Aorta (tissue), 5 donors: ENCODE measurements at regions not wholly inside any gene's neighbourhood (a gene's known extent, or its start where the extent isn't known, plus 50 kb on each side); places are given as distances from the start of the nearest gene placed in this dataset.

ENCODE experiments used
- ATAC-seq: fragments of 200-7000 bp; cut with Tn5 transposase; one replicate; pipeline ENCODE4 v1.9.1; 2022; ENCODE audit warnings: moderate library complexity; ENCODE audit not compliant: low FRiP score
- DNase-seq, 2 donors: peaks; one replicate each; pipeline ENCODE4 v3.0.0-alpha.2; 2020
- H3K27ac ChIP-seq, 2 donors: one replicate each; pipeline ENCODE4 v1.5.1; 2013; ENCODE audit warnings: low read length in 2 of 2, mild to moderate bottlenecking in 2 of 2, moderate library complexity in 2 of 2, control low read depth in 1 of 2, inconsistent platforms in 1 of 2, low read depth in 1 of 2
- H3K27me3 ChIP-seq, 2 donors: one replicate each; pipeline ENCODE4 v1.6.1; 2013; ENCODE audit warnings: control low read depth in 1 of 2, low read length in 1 of 2, mild to moderate bottlenecking in 1 of 2, moderate library complexity in 1 of 2; ENCODE audit not compliant: insufficient read depth in 2 of 2, control insufficient read depth in 1 of 2
- H3K36me3 ChIP-seq, 2 donors: one replicate each; pipeline ENCODE4 v1.6.1; 2013; ENCODE audit warnings: control low read depth in 1 of 2, low read length in 1 of 2, mild to moderate bottlenecking in 1 of 2; ENCODE audit not compliant: insufficient read depth in 2 of 2, control insufficient read depth in 1 of 2
- H3K4me1 ChIP-seq, 2 donors: one replicate each; pipeline ENCODE4 v1.6.1; 2013; ENCODE audit warnings: low read length in 2 of 2, control low read depth in 1 of 2, mild to moderate bottlenecking in 1 of 2, moderate library complexity in 1 of 2; ENCODE audit not compliant: insufficient read depth in 2 of 2, control insufficient read depth in 1 of 2
- H3K4me3 ChIP-seq, 2 donors: one replicate each; pipeline ENCODE4 v1.5.1; 2013; ENCODE audit warnings: low read length in 2 of 2, control low read depth in 1 of 2, mild to moderate bottlenecking in 1 of 2
- H3K9me3 ChIP-seq: one replicate; pipeline ENCODE4 v1.6.1; 2013; ENCODE audit warnings: mild to moderate bottlenecking, low read length; ENCODE audit not compliant: control insufficient read depth
- WGBS, 2 donors: extraction: QIAGEN DNeasy Blood & Tissue Kit; methylation state at CpG; one replicate each; pipeline ENCODE4 v1.1.7; 2013; 5-methylcytosine and 5-hydroxymethylcytosine counted together
- intact Hi-C, 2 donors: fragments of 100-400 bp; cut with DNase I; formaldehyde crosslinking; loops; one replicate each; pipeline versions ENCODE4 v1.14.2 to v1.15.0; 2022
- donor health status: healthy with polysubstance abuse.
- donor health status: Bipolar disorder and iron deficiency.
- donor health status: DM: no; HTN: no; CAD: no.
- donor health status: DM: no; HTN: no; CAD: no.
- donor health status: DM: yes; HTN: yes; CAD: no.

DNA sequence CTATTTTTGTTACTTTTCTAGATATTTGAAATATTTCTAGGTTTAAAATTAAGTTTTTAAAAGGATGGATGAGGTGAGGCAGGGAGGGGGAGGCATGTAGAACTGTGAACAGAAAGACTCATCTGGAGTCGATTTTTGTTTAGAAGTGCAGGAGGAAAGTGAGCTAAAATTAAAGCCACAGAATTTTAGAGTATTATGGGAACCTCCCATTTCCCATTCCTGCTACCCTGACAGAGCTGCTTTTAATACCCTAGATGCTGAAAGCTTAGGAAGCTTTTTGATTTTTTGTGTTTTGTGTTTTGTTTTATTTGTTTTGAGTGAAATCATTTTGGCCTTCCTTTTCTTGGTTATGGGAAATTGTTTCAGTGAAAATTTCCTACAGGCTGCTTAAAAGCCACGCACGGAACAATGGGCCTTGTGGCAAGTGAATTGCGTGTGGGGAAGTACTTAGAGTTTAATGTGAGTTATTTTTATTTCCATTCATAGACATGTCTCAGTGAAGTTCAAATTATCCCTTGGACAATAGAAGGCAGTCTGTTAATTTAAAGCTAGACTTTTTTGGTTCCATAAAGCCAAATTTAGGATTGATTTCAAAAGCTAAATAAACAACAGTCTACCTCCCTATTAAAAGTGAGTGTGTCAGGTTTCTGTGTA lies 102.0 kb upstream of the HDAC9 start:
- Histone ChIP-seq H3K36me3 (no peaks in the 10 kb centered on the region), H3K4me1 (peaks cover 3 to 11% of the 10 kb centered on the region in 2 donors), H3K27me3 (no peaks in the 10 kb centered on the region), H3K9me3 (no peaks in the 10 kb centered on the region), H3K27ac (no peak overlapping the region), H3K4me3 (no peak overlapping the region)
- WGBS, 2 donors, result 76 to 77% methylated on average over 4 of the region's 4 CpGs
- DNase-seq, result no peak
- intact Hi-C loops, result no loop called here
- no peak for ATAC-seq

- no peak for DNase-seq
- no peak overlapping the region for H3K4me3 ChIP-seq
- no peak for ATAC-seq
- intact Hi-C loops, result no loop called here
- 51 to 67% methylated on average over 1 of the region's 1 CpG for WGBS, 2 donors
- H3K36me3 ChIP-seq, result no peaks in the 10 kb centered on the region
- H3K27me3 ChIP-seq, result no peaks in the 10 kb centered on the region
- no peaks in the 10 kb centered on the region for H3K4me1 ChIP-seq
- H3K9me3 ChIP-seq, result no peaks in the 10 kb centered on the region
- H3K27ac ChIP-seq, result no peak overlapping the region
Observed at GRCh38 chr7:18395868-18396267, 99.7 kb upstream of the HDAC9 start.

DNA sequence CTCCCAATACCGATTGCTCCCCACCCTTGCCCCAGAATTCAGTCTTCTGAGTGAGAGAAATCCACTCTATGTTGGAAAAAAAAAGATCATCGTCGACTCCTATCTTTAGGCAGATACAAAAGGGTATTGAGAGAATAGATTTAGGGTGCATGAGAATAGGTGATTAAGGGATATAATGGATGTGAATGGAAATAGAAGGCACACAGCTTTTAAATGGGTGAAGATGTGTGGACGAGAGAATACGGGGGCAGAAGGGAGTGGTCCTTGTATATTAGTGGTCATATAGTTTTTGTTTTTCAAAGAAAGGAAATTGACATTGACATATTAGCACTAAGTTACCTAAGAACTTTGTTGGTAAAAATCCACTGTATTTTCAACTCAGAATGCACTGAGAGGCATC lies 98.6 kb upstream of the HDAC9 start:
- 87 to 88% methylated on average over 5 of the region's 5 CpGs for whole genome bisulfite sequencing, 2 donors
- no peaks in the 10 kb centered on the region for H3K27me3 ChIP-seq
- intact Hi-C loops, result no loop called here
- H3K36me3 ChIP-seq, result no peaks in the 10 kb centered on the region
- H3K27ac ChIP-seq, result no peak overlapping the region
- H3K9me3 ChIP-seq, result no peaks in the 10 kb centered on the region
- no peak for ATAC-seq
- no peak overlapping the region for H3K4me3 ChIP-seq
- no peak for DNase-seq
- H3K4me1 ChIP-seq, result no peaks in the 10 kb centered on the region

- intact Hi-C loops, result no loop called here
- no peak overlapping the region for H3K27ac ChIP-seq
- H3K9me3 ChIP-seq, result no peaks in the 10 kb centered on the region
- WGBS, 2 donors, result 88 to 96% methylated on average over 4 of the region's 4 CpGs
- H3K4me3 ChIP-seq, result no peak overlapping the region
- no peaks in the 10 kb centered on the region for H3K36me3 ChIP-seq
- H3K4me1 ChIP-seq, result no peaks in the 10 kb centered on the region
- no peaks in the 10 kb centered on the region for H3K27me3 ChIP-seq
- DNase-seq (no peak), ATAC-seq (no peak)
Observed at GRCh38 chr7:18399436-18400235, 95.9 kb upstream of the HDAC9 start.

- intact Hi-C loops, result no loop called here
- Histone ChIP-seq H3K4me3 (no peak overlapping the region), H3K36me3 (no peaks in the 10 kb centered on the region), H3K4me1 (no peaks in the 10 kb centered on the region), H3K27ac (no peak overlapping the region), H3K27me3 (no peaks in the 10 kb centered on the region), H3K9me3 (no peaks in the 10 kb centered on the region)
- no peak for DNase-seq
- no peak for ATAC-seq
- 93 to 95% methylated on average over 2 of the region's 2 CpGs for WGBS, 2 donors
Observed at GRCh38 chr7:18400275-18400674, 95.3 kb upstream of the HDAC9 start.

DNA sequence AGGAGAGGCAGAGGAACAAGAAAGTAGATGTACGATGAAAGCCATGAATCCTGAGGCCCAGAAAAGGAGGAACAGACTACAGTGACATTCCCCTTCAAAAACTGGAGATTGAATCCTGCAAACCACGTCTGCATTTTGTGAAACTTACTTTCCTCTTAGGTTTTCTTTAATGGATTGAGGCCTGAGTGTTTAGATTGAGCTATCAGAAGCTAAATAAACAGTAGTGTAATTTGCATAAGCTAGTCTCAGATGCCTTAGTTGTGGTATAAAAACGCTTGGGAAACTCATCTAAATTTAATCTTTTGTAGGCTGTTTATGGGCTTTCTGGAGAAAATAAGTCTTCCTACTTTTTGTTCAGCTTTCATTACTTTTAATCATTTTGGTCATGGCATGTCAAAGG lies 94.8 kb upstream of the HDAC9 start:
- Histone ChIP-seq H3K36me3 (no peaks in the 10 kb centered on the region), H3K4me1 (no peaks in the 10 kb centered on the region), H3K9me3 (no peaks in the 10 kb centered on the region), H3K4me3 (no peak overlapping the region), H3K27ac (no peak overlapping the region), H3K27me3 (no peaks in the 10 kb centered on the region)
- intact Hi-C loops, result no loop called here
- ATAC-seq, result no peak
- no peak for DNase-seq
- WGBS, 2 donors, result 87 to 90% methylated on average over 3 of the region's 3 CpGs

DNA sequence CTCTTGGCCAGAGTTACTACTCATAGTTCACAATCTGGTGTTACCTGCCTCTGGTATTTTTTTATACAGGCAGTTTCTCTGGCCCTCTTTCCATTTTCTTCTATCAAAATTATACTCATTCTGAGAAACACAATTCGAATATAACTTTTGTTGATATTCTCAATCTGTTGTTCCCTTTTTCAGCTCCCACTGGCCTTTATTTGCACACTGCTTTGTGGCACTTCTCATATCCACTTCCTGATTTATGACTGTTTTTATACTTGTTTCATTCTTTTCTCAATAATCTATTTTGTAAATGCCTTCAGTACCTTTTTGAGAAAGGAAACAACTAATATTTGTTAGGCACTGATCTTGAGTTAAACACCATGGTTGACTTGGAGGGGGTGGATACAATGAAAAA lies 93.8 kb upstream of the HDAC9 start:
- WGBS, 2 donors, result 74 to 79% methylated on average over 1 of the region's 1 CpG

GRCh38 chr7:18402488-18403183 lies 92.9 kb upstream of the HDAC9 start:
- intact Hi-C loops, result no loop called here
- 60 to 68% methylated on average over 5 of the region's 5 CpGs for WGBS, 2 donors
- no peak for DNase-seq
- no peak for ATAC-seq
- H3K4me3 ChIP-seq, result no peak overlapping the region
- H3K36me3 ChIP-seq, result no peaks in the 10 kb centered on the region
- H3K27ac ChIP-seq, result no peak overlapping the region
- no peaks in the 10 kb centered on the region for H3K4me1 ChIP-seq
- no peaks in the 10 kb centered on the region for H3K9me3 ChIP-seq
- no peaks in the 10 kb centered on the region for H3K27me3 ChIP-seq

More for the DNA sequence above, 93.8 kb upstream of the HDAC9 start:
- H3K9me3 ChIP-seq, result no peaks in the 10 kb centered on the region
- intact Hi-C loops, result no loop called here
- H3K27me3 ChIP-seq, result no peaks in the 10 kb centered on the region
- no peaks in the 10 kb centered on the region for H3K36me3 ChIP-seq
- H3K27ac ChIP-seq, result no peak overlapping the region
- ATAC-seq (no peak), DNase-seq (no peak)
- no peaks in the 10 kb centered on the region for H3K4me1 ChIP-seq
- no peak overlapping the region for H3K4me3 ChIP-seq
